Tibial artery (tissue), 4 donors: ENCODE measurements at regions not wholly inside any gene's neighbourhood (a gene's known extent, or its start where the extent isn't known, plus 50 kb on each side); places are given as distances from the start of the nearest gene placed in this dataset.

ENCODE experiments used
- DNase-seq, 2 donors: peaks; one replicate each; pipeline ENCODE4 v3.0.0-alpha.2; 2019
- H3K27ac ChIP-seq, 2 donors: fragments of 200-600 bp; sonication (generic) in 1 of 2; 1 replicate in 1 of 2; 2 replicates in 1 of 2; pipeline ENCODE4 v1.5.1; 2018 to 2019; ENCODE audit warnings: mild to moderate bottlenecking in 1 of 2
- H3K27me3 ChIP-seq, 2 donors: fragments of 200-600 bp; sonication (generic) in 1 of 2; one replicate each; pipeline versions ENCODE4 v1.5.1 to v1.6.0; 2016 to 2019
- H3K36me3 ChIP-seq, 3 donors: fragments of 200-600 bp; sonication (generic) in 2 of 3; one replicate each; pipeline ENCODE4 v1.5.1; 2016 to 2019; ENCODE audit warnings: mild to moderate bottlenecking in 2 of 3
- H3K4me1 ChIP-seq, 4 donors: fragments of 200-600 bp; sonication (generic) in 2 of 4; 1 replicate in 3 of 4; 2 replicates in 1 of 4; pipeline ENCODE4 v1.5.1; 2016 to 2019
- H3K4me3 ChIP-seq, 2 donors: fragments of 200-600 bp; sonication (generic) in 1 of 2; 1 replicate in 1 of 2; 2 replicates in 1 of 2; pipeline ENCODE4 v1.5.1; 2018 to 2019; ENCODE audit warnings: mild to moderate bottlenecking in 2 of 2
- H3K9me3 ChIP-seq, 3 donors: fragments of 200-600 bp; sonication (generic) in 1 of 3; one replicate each; pipeline ENCODE4 v1.5.1; 2016 to 2019
- intact Hi-C: fragments of 100-400 bp; cut with DNase I; formaldehyde crosslinking; loops from one replicate; pipeline ENCODE4 v1.15.0; 2023; ENCODE audit warnings: low total_unique reads
- TF ChIP-seq, protein P1 (sequence below), 2 experiments: fragments of 200-600 bp in 1 of 2; fragments of 450-650 bp in 1 of 2; IDR thresholded peaks; one replicate each; pipeline ENCODE4 v1.5.1; 2017 to 2019; ENCODE audit warnings: antibody characterized with exemption in 2 of 2, mild to moderate bottlenecking in 1 of 2, moderate library complexity in 1 of 2

DNA sequence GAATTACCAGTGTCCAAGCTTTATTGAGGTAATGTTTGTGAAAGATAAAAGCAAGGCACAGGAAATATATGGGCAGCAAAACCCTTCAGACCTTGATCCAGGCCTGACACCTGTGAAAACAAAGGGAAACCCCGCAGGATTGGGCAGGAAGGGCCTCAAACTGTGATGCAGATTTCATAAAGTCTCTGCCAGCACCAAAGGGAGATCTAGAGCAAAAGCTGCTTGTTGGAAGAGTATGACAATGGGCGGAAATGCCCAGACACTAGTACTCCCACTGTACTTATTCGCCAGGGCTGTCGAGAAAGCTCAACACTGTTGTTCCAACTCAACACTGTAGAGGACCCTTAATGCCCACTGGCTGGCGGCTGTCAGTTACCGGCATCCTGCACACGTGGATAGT is 207.9 kb downstream of the CD47 start:
- Histone ChIP-seq H3K36me3 (no peaks in the 10 kb centered on the region), H3K4me3 (no peak overlapping the region), H3K27me3 (no peaks in the 10 kb centered on the region), H3K4me1 (peaks cover 0 to 27% (median 9%) of the 10 kb centered on the region in 4 donors), H3K27ac (no peak overlapping the region), H3K9me3 (no peaks in the 10 kb centered on the region)
- intact Hi-C loops = no loop called here
- no peak for DNase-seq
- TF ChIP-seq, protein P1, sequence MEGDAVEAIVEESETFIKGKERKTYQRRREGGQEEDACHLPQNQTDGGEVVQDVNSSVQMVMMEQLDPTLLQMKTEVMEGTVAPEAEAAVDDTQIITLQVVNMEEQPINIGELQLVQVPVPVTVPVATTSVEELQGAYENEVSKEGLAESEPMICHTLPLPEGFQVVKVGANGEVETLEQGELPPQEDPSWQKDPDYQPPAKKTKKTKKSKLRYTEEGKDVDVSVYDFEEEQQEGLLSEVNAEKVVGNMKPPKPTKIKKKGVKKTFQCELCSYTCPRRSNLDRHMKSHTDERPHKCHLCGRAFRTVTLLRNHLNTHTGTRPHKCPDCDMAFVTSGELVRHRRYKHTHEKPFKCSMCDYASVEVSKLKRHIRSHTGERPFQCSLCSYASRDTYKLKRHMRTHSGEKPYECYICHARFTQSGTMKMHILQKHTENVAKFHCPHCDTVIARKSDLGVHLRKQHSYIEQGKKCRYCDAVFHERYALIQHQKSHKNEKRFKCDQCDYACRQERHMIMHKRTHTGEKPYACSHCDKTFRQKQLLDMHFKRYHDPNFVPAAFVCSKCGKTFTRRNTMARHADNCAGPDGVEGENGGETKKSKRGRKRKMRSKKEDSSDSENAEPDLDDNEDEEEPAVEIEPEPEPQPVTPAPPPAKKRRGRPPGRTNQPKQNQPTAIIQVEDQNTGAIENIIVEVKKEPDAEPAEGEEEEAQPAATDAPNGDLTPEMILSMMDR (IDR thresholded peaks at IDR 0.05) = no peak

DNA sequence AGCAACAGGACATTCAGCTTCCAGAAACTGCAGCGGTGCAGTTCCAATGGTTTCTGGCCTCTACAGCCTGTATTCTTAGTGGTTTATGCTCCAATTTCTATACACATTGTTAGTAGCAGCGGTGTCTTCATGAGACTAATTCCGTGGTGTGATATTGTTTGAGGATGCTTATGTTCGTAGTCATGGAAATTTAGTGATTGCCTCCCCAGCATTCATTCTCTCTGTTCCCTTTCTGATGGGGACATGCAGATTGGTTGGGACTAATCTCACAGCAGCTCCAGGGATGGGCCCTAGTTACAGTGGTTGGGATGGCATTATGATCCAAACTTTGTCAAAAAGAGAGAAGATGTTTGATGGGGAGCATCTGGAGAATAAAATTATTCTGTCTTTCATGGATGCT is 208.6 kb downstream of the CD47 start:
- intact Hi-C loops = no loop called here

DNA sequence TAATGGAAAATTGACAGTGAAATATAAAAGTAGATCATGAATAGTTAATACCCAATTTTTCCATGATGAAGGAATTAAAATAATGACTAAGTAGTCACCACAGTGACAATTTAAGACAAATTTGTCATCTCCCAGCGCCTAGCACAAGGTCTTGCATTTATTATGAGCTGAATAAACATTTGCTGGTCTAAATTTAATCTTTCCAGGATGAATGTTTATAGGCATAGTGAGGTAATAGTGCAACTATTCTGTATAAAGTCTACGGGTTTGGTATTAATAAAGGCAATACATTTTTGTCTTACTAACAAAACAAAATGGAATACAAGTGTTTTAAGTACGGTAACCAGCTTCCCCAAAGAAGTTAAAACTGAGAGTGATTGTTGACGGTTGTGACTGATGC is 209.3 kb downstream of the CD47 start:
- H3K36me3 ChIP-seq = no peaks in the 10 kb centered on the region
- H3K27me3 ChIP-seq = no peaks in the 10 kb centered on the region
- DNase-seq = no peak
- H3K4me1 ChIP-seq = peaks cover 0 to 27% (median 9%) of the 10 kb centered on the region in 4 donors
- no peak overlapping the region for H3K4me3 ChIP-seq
- H3K9me3 ChIP-seq = no peaks in the 10 kb centered on the region
- intact Hi-C loops = no loop called here
- peak overlapping the region; percentile 9 to 12 for H3K27ac ChIP-seq
- TF ChIP-seq, protein P1 (IDR thresholded peaks at IDR 0.05) = no peak

More for the DNA sequence above, 208.6 kb downstream of the CD47 start:
- Histone ChIP-seq H3K4me1 (peaks cover 0 to 27% (median 9%) of the 10 kb centered on the region in 4 donors), H3K36me3 (no peaks in the 10 kb centered on the region), H3K27me3 (no peaks in the 10 kb centered on the region), H3K4me3 (no peak overlapping the region), H3K9me3 (no peaks in the 10 kb centered on the region), H3K27ac (peak overlapping the region; percentile 9 to 12)
- TF ChIP-seq, protein P1 (IDR thresholded peaks at IDR 0.05) = no peak
- no peak for DNase-seq

DNA sequence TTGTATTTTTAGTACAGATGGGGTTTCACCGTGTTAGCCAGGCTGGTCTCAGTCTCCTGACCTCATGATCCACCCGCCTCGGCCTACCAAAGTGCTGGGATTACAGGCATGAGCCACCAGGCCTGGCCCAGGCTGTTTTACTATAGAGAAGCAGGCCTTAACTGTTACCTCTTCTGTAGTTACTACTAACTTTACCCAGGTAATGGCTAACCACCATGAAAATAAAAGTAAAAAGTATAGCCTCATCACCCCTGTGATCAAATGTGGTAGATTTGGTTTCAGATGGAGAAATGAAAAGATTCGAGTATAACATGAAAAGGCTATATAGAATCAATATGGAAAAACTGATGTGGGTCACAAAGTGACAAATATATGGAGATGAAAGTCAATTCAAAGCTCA is 210.1 kb downstream of the CD47 start:
- Histone ChIP-seq H3K4me3 (no peak overlapping the region), H3K9me3 (no peaks in the 10 kb centered on the region), H3K4me1 (peaks cover 0 to 27% (median 9%) of the 10 kb centered on the region in 4 donors), H3K27me3 (no peaks in the 10 kb centered on the region), H3K36me3 (no peaks in the 10 kb centered on the region), H3K27ac (no peak overlapping the region)
- DNase-seq = no peak
- TF ChIP-seq, protein P1 (IDR thresholded peaks at IDR 0.05) = no peak
- intact Hi-C loops = no loop called here

DNA sequence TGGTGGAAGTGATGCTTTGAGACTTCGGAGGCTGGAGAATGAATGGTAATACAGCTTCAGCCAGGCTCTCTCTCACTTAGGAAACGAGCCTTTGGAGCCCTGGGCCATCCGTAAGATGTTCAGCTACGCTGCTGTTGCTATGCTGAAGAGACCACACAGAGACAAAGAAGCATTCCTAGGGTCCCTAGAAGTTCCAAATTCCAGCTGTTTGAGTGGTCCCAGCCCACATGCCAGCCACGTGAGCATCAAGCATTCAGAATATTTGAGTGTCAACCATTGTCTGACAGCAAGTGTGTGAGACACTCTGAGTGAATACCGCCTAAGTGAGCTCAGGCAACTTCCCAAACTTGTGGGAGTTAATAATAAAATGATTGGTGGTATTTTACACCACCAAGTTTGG is 212.9 kb downstream of the CD47 start:
- Histone ChIP-seq H3K36me3 (no peaks in the 10 kb centered on the region), H3K4me1 (peaks cover 0 to 16% (median 3%) of the 10 kb centered on the region in 4 donors), H3K9me3 (no peaks in the 10 kb centered on the region), H3K27me3 (no peaks in the 10 kb centered on the region), H3K4me3 (no peak overlapping the region), H3K27ac (no peak overlapping the region)
- DNase-seq = no peak
- TF ChIP-seq, protein P1 (IDR thresholded peaks at IDR 0.05) = no peak
- intact Hi-C loops = no loop called here
